IMR-90 (cell line): ENCODE measurements at regions not wholly inside any gene's neighbourhood (a gene's known extent, or its start where the extent isn't known, plus 50 kb on each side); places are given as distances from the start of the nearest gene placed in this dataset.

Experiments used
- ATAC-seq: fragments of 200-7000 bp; cut with Tn5 transposase; 2 replicates; pipeline ENCODE4 v1.9.1; 2020; ENCODE audit warnings: low read depth, mild to moderate bottlenecking, moderate library complexity
- BruUV-seq: library from RNA; stranded (reverse); fragments of 400-500 nt; replicated peaks from 2 replicates; lab custom pipeline; 2021; lab: Mats Ljungman, UMichigan
- CTCF ChIA-PET: fragments of 300-600 bp; formaldehyde crosslinking; extraction: SDS; loops from one replicate; lab custom pipeline; 2021; ENCODE audit warnings: antibody characterized with exemption; lab: Yijun Ruan, JAX
- POLR2A ChIA-PET: fragments of 300-600 bp; sonication (Branson Sonifier 250); formaldehyde crosslinking; loops from one replicate; lab custom pipeline; 2022; ENCODE audit warnings: antibody characterized with exemption; ENCODE audit not compliant: unreplicated experiment; lab: Charles Lee
- DNase-seq: peaks from one replicate; pipeline ENCODE4 v3.0.0; 2013
- H2AFZ ChIP-seq: replicated peaks from 2 replicates; pipeline ENCODE3; 2013; ENCODE audit warnings: low read length, mild to moderate bottlenecking; ENCODE audit not compliant: poor library complexity
- H2AK5ac ChIP-seq: 2 replicates; pipeline ENCODE4 v1.6.1; 2013; ENCODE audit warnings: low read depth, low read length, inconsistent platforms
- H2AK9ac ChIP-seq: replicated peaks from 2 replicates; pipeline ENCODE3; 2013; ENCODE audit warnings: mild to moderate bottlenecking, low read depth, low read length, moderate library complexity; ENCODE audit not compliant: poor library complexity
- H2BK120ac ChIP-seq: 2 replicates; pipeline ENCODE4 v1.6.1; 2013; ENCODE audit warnings: low read depth, low read length, inconsistent platforms
- H2BK15ac ChIP-seq: 3 replicates; pipeline ENCODE4 v1.6.1; 2013; ENCODE audit warnings: low read depth, low read length, inconsistent platforms
- H2BK20ac ChIP-seq: 2 replicates; pipeline ENCODE4 v1.6.1; 2013; ENCODE audit warnings: low read depth, mild to moderate bottlenecking, inconsistent platforms, low read length, moderate library complexity
- H2BK5ac ChIP-seq: 2 replicates; pipeline ENCODE4 v1.6.1; 2013; ENCODE audit warnings: mild to moderate bottlenecking, low read depth, low read length, inconsistent platforms; ENCODE audit not compliant: poor library complexity, severe bottlenecking
- H3K14ac ChIP-seq: replicated peaks from 2 replicates; pipeline ENCODE4 v1.6.1; 2013; ENCODE audit warnings: low read depth, low read length, inconsistent platforms
- H3K18ac ChIP-seq: 2 replicates; pipeline ENCODE4 v1.6.1; 2013; ENCODE audit warnings: low read depth, low read length, control low read depth
- H3K23ac ChIP-seq: 2 replicates; pipeline ENCODE4 v1.6.1; 2013; ENCODE audit warnings: low read depth, low read length, inconsistent platforms
- H3K27ac ChIP-seq: 2 replicates; pipeline ENCODE4 v1.5.1; 2013; ENCODE audit warnings: mild to moderate bottlenecking, control low read depth, low read length; ENCODE audit not compliant: insufficient read depth
- H3K27me3 ChIP-seq: 2 replicates; pipeline ENCODE4 v1.6.1; 2013; ENCODE audit warnings: low read length; ENCODE audit not compliant: control insufficient read depth, insufficient read depth
- H3K36me3 ChIP-seq: 2 replicates; pipeline ENCODE4 v1.6.1; 2013; ENCODE audit warnings: low read length, mixed read lengths; ENCODE audit not compliant: control insufficient read depth, insufficient read depth
- H3K4ac ChIP-seq: 2 replicates; pipeline ENCODE4 v1.6.1; 2013; ENCODE audit warnings: low read depth, low read length, inconsistent platforms
- H3K4me1 ChIP-seq: 2 replicates; pipeline ENCODE4 v1.6.1; 2013; ENCODE audit warnings: low read length, mixed read lengths; ENCODE audit not compliant: control insufficient read depth, insufficient read depth
- H3K4me2 ChIP-seq: 2 replicates; pipeline ENCODE4 v1.6.1; 2013; ENCODE audit warnings: low read depth, mild to moderate bottlenecking, control low read depth, low read length, moderate library complexity
- H3K4me3 ChIP-seq: 2 replicates; pipeline ENCODE4 v1.5.1; 2013; ENCODE audit warnings: low read depth, mild to moderate bottlenecking, control low read depth, low read length, moderate library complexity; ENCODE audit not compliant: insufficient read depth
- H3K56ac ChIP-seq: 2 replicates; pipeline ENCODE4 v1.6.1; 2013; ENCODE audit warnings: low read length, inconsistent platforms; ENCODE audit not compliant: insufficient read depth; ENCODE audit errors: extremely low read depth
- H3K79me1 ChIP-seq, 2 experiments: 2 replicates each; pipeline ENCODE4 v1.6.1; 2013; ENCODE audit warnings: low read length in 2 of 2, inconsistent platforms in 1 of 2, low read depth in 1 of 2
- H3K9ac ChIP-seq: 2 replicates; pipeline ENCODE4 v1.6.1; 2013; ENCODE audit warnings: low read depth, low read length, control low read depth
- H3K9me1 ChIP-seq: 2 replicates; pipeline ENCODE4 v1.6.1; 2013; ENCODE audit warnings: low read length, inconsistent platforms; ENCODE audit not compliant: insufficient read depth
- H3K9me3 ChIP-seq: 2 replicates; pipeline ENCODE4 v1.6.1; 2013; ENCODE audit warnings: low read length; ENCODE audit not compliant: control insufficient read depth, insufficient read depth
- H4K20me1 ChIP-seq: 2 replicates; pipeline ENCODE4 v1.6.1; 2013; ENCODE audit warnings: low read length, inconsistent platforms; ENCODE audit not compliant: insufficient read depth
- H4K5ac ChIP-seq: 2 replicates; pipeline ENCODE4 v1.6.1; 2013; ENCODE audit warnings: mild to moderate bottlenecking, low read depth, low read length, control low read depth
- H4K8ac ChIP-seq, 2 experiments: 2 replicates each; pipeline ENCODE4 v1.6.1; 2013; ENCODE audit warnings: low read depth in 2 of 2, low read length in 2 of 2, control low read depth in 1 of 2, inconsistent platforms in 1 of 2
- H4K91ac ChIP-seq: 2 replicates; pipeline ENCODE4 v1.6.1; 2013; ENCODE audit warnings: low read depth, low read length, inconsistent platforms; ENCODE audit not compliant: insufficient read depth
- NFE2L2 ChIP-seq: fragments of 150-350 bp; IDR thresholded peaks from 2 replicates; pipeline ENCODE4 v1.6.1; 2016; ENCODE audit warnings: low read depth, mild to moderate bottlenecking, low read length
- RCOR1 ChIP-seq: IDR thresholded peaks from 2 replicates; pipeline ENCODE4 v1.6.1; 2012; ENCODE audit warnings: mild to moderate bottlenecking, low read length, improper control_type of control experiment; ENCODE audit not compliant: insufficient replicate concordance
- WGBS, 2 experiments: methylation state at CpG; one replicate each; pipeline versions ENCODE4 v1.1.5 to v1.1.7; 2013; ENCODE audit warnings: missing lambda C conversion rate in 2 of 2; ENCODE audit not compliant: insufficient read length in 1 of 2; ENCODE audit errors: extremely low coverage in 2 of 2; 5-methylcytosine and 5-hydroxymethylcytosine counted together
- dilution Hi-C: fragments of 300-500 bp; cut with HindIII; formaldehyde crosslinking; loops from one replicate; pipeline ENCODE4 v1.14.3; 2018; ENCODE audit warnings: low sequenced_read_pairs; ENCODE audit not compliant: unreplicated experiment
- in situ Hi-C: fragments of 300-500 bp; cut with MboI; formaldehyde crosslinking; loops from 3 replicates; pipeline ENCODE4 v1.14.3; 2019; ENCODE audit warnings: low sequenced_read_pairs, inconsistent platforms, mixed read lengths
- intact Hi-C: fragments of 100-400 bp; cut with micrococcal nuclease; formaldehyde crosslinking; loops from 2 replicates; pipeline ENCODE4 v1.10.0; 2022
- TF ChIP-seq, protein P1 (sequence below): fragments of 150-350 bp; IDR thresholded peaks from 2 replicates; pipeline ENCODE4 v1.6.1; 2017; ENCODE audit warnings: mild to moderate bottlenecking, antibody characterized with exemption, low read length, low read depth
- TF ChIP-seq, protein P2 (sequence below): conservative IDR thresholded peaks from 2 replicates; pipeline ENCODE4 v1.5.1; 2012; ENCODE audit warnings: mild to moderate bottlenecking, low read depth, low read length, improper control_type of control experiment
- TF ChIP-seq, protein P3 (sequence below): fragments of 150-350 bp; IDR thresholded peaks from 2 replicates; pipeline ENCODE4 v1.6.1; 2016; ENCODE audit warnings: low read depth, mild to moderate bottlenecking, low read length, moderate library complexity, borderline replicate concordance

DNA sequence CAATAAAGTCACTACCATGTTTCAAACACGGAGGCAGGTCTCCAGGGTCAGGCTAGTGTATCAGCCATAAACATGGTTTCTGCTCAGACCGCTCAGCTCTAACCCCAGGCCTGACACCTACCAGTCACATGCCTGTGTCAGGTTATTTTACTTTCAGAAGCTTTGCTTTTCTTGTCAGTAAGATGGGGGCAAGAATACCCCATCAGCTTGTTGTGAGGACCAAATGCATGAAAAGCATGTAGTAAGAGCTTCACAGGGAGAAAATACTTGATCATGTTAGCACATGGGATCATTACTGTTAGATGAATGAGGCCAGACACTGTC lies 65.2 kb upstream of the PIM1 start:
- H4K5ac ChIP-seq = no peak overlapping the region
- no peak overlapping the region for H2BK15ac ChIP-seq
- H3K9me1 ChIP-seq = no peaks in the 10 kb centered on the region
- in situ Hi-C loops (no loop called here), dilution Hi-C loops (no loop called here), intact Hi-C loops (no loop called here)
- no CpG with 5 or more reads among the region's 2 CpGs for WGBS, 2 experiments
- no peak overlapping the region for H3K18ac ChIP-seq
- H2AFZ ChIP-seq = no peak overlapping the region
- DNase-seq (no peak), ATAC-seq (no peak)
- no peak overlapping the region for H2AK5ac ChIP-seq
- no TSS peak for BruUV-seq
- H3K56ac ChIP-seq = no peak overlapping the region
- H2BK120ac ChIP-seq = no peak overlapping the region
- no peak overlapping the region for H3K4me2 ChIP-seq
- no peak overlapping the region for H3K27ac ChIP-seq
- H4K8ac ChIP-seq = no peak overlapping the region; a peak in 1 of 4 replicates
- peak overlapping the region; percentile 14; the same call in 1 of the 2 replicates for H2BK20ac ChIP-seq
- no peaks in the 10 kb centered on the region for H4K20me1 ChIP-seq
- H3K36me3 ChIP-seq = no peaks in the 10 kb centered on the region
- TF ChIP-seq, protein P1, sequence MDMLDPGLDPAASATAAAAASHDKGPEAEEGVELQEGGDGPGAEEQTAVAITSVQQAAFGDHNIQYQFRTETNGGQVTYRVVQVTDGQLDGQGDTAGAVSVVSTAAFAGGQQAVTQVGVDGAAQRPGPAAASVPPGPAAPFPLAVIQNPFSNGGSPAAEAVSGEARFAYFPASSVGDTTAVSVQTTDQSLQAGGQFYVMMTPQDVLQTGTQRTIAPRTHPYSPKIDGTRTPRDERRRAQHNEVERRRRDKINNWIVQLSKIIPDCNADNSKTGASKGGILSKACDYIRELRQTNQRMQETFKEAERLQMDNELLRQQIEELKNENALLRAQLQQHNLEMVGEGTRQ = no peak
- TF ChIP-seq NFE2L2 (no peak), RCOR1 (no peak)
- TF ChIP-seq, protein P2, sequence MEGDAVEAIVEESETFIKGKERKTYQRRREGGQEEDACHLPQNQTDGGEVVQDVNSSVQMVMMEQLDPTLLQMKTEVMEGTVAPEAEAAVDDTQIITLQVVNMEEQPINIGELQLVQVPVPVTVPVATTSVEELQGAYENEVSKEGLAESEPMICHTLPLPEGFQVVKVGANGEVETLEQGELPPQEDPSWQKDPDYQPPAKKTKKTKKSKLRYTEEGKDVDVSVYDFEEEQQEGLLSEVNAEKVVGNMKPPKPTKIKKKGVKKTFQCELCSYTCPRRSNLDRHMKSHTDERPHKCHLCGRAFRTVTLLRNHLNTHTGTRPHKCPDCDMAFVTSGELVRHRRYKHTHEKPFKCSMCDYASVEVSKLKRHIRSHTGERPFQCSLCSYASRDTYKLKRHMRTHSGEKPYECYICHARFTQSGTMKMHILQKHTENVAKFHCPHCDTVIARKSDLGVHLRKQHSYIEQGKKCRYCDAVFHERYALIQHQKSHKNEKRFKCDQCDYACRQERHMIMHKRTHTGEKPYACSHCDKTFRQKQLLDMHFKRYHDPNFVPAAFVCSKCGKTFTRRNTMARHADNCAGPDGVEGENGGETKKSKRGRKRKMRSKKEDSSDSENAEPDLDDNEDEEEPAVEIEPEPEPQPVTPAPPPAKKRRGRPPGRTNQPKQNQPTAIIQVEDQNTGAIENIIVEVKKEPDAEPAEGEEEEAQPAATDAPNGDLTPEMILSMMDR = no peak
- TF ChIP-seq, protein P3, sequence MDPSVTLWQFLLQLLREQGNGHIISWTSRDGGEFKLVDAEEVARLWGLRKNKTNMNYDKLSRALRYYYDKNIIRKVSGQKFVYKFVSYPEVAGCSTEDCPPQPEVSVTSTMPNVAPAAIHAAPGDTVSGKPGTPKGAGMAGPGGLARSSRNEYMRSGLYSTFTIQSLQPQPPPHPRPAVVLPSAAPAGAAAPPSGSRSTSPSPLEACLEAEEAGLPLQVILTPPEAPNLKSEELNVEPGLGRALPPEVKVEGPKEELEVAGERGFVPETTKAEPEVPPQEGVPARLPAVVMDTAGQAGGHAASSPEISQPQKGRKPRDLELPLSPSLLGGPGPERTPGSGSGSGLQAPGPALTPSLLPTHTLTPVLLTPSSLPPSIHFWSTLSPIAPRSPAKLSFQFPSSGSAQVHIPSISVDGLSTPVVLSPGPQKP = no peak
- H2AK9ac ChIP-seq = no peak overlapping the region
- H3K14ac ChIP-seq = no peak overlapping the region
- H3K4ac ChIP-seq = 0 out of 2 replicates have a peak overlapping the region, but pooled peaks have one; percentile 3
- H3K27me3 ChIP-seq = no peaks in the 10 kb centered on the region
- no peak overlapping the region for H3K4me3 ChIP-seq
- H3K4me1 ChIP-seq = peaks cover 12% of the 10 kb centered on the region
- ChIA-PET CTCF (interaction anchor here (1.0 to 1.1 kb wide), 2 partner anchors 11 to 66 kb away, joined by 3 to 4 read pairs; no protein-coding TSS in a partner anchor), POLR2A (no interaction called here)
- H4K91ac ChIP-seq = no peak overlapping the region
- no peaks in the 10 kb centered on the region for H3K79me1 ChIP-seq
- no peak overlapping the region for H3K9ac ChIP-seq
- H2BK5ac ChIP-seq = no peak overlapping the region
- no peaks in the 10 kb centered on the region for H3K9me3 ChIP-seq
- no peak overlapping the region for H3K23ac ChIP-seq
